Testis (tissue), 2 donors: ENCODE measurements at regions not wholly inside any gene's neighbourhood (a gene's known extent, or its start where the extent isn't known, plus 50 kb on each side); places are given as distances from the start of the nearest gene placed in this dataset.

Source experiments
- DNase-seq: peaks from one replicate; pipeline ENCODE4 v3.0.0-alpha.2; 2019
- H3K27ac ChIP-seq, 2 donors: fragments of 200-600 bp; sonication (generic); one replicate each; pipeline ENCODE4 v1.5.1; 2019
- H3K27me3 ChIP-seq: fragments of 200-600 bp; sonication (generic); one replicate; pipeline ENCODE4 v1.5.1; 2019
- H3K36me3 ChIP-seq: fragments of 200-600 bp; sonication (generic); one replicate; pipeline ENCODE4 v1.5.1; 2017; ENCODE audit warnings: low read depth; ENCODE audit errors: missing control alignments
- H3K4me1 ChIP-seq: fragments of 200-600 bp; sonication (generic); one replicate; pipeline ENCODE4 v1.5.1; 2019
- H3K4me3 ChIP-seq, 2 donors: fragments of 200-600 bp; sonication (generic); one replicate each; pipeline ENCODE4 v1.5.1; 2017 to 2019
- H3K9me3 ChIP-seq: fragments of 200-600 bp; sonication (generic); one replicate; pipeline ENCODE4 v1.5.1; 2017
- CTCF ChIP-seq, 3 experiments: fragments of 450-650 bp in 2 of 3; fragments of 200-600 bp in 1 of 3; sonication (generic) in 1 of 3; IDR thresholded peaks; one replicate each; pipeline ENCODE4 v1.5.1; 2016 to 2019; ENCODE audit warnings: antibody characterized with exemption in 3 of 3, mild to moderate bottlenecking in 2 of 3, moderate library complexity in 1 of 3
- POLR2A ChIP-seq: fragments of 450-650 bp; IDR thresholded peaks from one replicate; pipeline ENCODE4 v1.6.1; 2017; ENCODE audit warnings: antibody characterized with exemption, mild to moderate bottlenecking, moderate library complexity
- WGBS, 2 donors: methylation state at CpG; one replicate each; pipeline ENCODE4 v1.1.5; 2018; 5-methylcytosine and 5-hydroxymethylcytosine counted together
- intact Hi-C: fragments of 100-400 bp; cut with DNase I; formaldehyde crosslinking; loops from one replicate; pipeline ENCODE4 v1.15.1; 2023; ENCODE audit warnings: low total_unique reads

DNA sequence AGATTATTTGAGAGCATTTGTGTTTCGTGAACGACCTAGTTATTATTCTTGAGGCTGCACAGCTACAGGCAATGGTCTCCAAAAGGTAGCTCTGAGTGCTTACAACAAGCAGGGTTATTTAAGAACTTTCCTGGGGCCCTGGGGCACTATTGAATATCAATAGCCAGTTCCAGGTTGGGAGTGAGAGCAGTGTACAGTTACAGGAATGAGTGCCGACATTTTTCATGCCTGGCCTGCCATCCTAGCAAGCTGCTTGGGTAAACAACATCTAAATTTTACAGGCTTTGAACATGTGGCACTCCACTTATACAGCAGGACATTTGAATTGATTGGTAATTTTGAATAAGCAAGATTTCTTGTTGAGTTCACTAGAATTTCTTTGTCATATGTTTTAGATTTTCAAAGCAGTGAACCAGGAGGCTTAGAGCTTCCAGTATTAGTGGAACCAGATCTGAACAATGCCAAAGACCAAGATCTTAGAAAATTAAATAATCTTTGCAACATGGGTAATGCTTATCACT lies 171.9 kb upstream of the GDNF start:
- DNase-seq: no peak
- no peak overlapping the region for H3K4me3 ChIP-seq
- no peaks in the 10 kb centered on the region for H3K36me3 ChIP-seq
- no peaks in the 10 kb centered on the region for H3K27me3 ChIP-seq
- H3K27ac ChIP-seq: no peak overlapping the region
- H3K4me1 ChIP-seq: no peaks in the 10 kb centered on the region
- no peak for TF ChIP-seq CTCF (IDR thresholded peaks at IDR 0.05)
- no peak for TF ChIP-seq POLR2A
- 68 to 84% methylated on average over 3 of the region's 3 CpGs for WGBS, 2 donors
- intact Hi-C loops: no loop called here
- H3K9me3 ChIP-seq: no peaks in the 10 kb centered on the region

- no peak for DNase-seq
- Histone ChIP-seq H3K9me3 (no peaks in the 10 kb centered on the region), H3K36me3 (no peaks in the 10 kb centered on the region), H3K4me3 (no peak overlapping the region), H3K4me1 (no peaks in the 10 kb centered on the region), H3K27ac (no peak overlapping the region), H3K27me3 (no peaks in the 10 kb centered on the region)
- 68 to 100% methylated on average over 1 to 2 of the region's 2 CpGs for WGBS, 2 donors
- intact Hi-C loops: no loop called here
- TF ChIP-seq CTCF (IDR thresholded peaks at IDR 0.05): no peak
- no peak for TF ChIP-seq POLR2A
These were observed 170.0 kb upstream of the GDNF start for GRCh38 chr5:38009749-38010358.

DNA sequence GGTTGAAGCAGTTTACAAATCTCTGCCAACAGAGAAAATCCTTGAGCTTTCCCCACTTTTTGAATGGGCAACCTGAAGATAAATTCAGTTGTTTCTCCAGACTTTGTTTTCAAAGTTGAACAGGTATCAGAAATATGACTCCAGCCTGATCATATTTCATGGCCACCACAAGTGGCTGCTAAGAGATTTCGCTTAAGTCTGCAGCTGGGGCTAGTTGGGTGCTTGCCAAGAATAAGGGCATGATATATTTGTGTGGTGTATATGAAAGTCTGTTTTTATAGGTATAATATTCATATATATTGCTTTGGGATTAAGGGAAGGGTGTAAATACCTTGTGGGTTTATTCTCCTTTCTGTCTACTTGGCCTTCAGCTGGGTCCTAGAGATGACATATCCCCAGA lies 168.4 kb upstream of the GDNF start:
- 63% methylated on average over 1 of the region's 1 CpG for WGBS, 2 donors
- H3K9me3 ChIP-seq: no peaks in the 10 kb centered on the region
- no peaks in the 10 kb centered on the region for H3K27me3 ChIP-seq
- no peak overlapping the region for H3K4me3 ChIP-seq
- no peak for DNase-seq
- H3K4me1 ChIP-seq: no peaks in the 10 kb centered on the region
- intact Hi-C loops: no loop called here
- H3K27ac ChIP-seq: no peak overlapping the region
- no peaks in the 10 kb centered on the region for H3K36me3 ChIP-seq
- TF ChIP-seq POLR2A (no peak), CTCF (IDR thresholded peaks at IDR 0.05) (no peak)

DNA sequence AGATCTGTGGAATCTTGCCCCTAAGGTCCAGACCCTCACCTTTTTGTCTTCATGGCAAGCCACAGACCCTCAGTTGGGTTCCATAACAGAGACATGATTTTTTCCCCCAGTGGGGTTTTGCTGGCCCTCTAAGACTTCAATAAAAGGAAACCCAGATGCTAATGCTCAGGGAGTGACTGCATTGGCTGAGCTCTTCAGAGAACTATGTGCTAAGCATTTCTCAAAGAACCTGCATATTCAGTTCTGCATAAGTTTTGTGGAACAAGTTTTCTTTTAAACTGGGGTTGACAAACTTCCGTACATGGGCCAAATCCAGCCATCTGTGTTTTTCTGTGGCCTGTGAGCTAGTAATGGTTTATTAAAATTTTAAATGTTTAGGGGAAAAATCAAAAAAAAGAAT lies 159.8 kb upstream of the GDNF start:
- intact Hi-C loops: no loop called here

More for the DNA sequence above, 159.8 kb upstream of the GDNF start:
- WGBS, 2 donors: 83 to 93% methylated on average over 1 of the region's 1 CpG
- Histone ChIP-seq H3K36me3 (no peaks in the 10 kb centered on the region), H3K4me1 (no peaks in the 10 kb centered on the region), H3K9me3 (no peaks in the 10 kb centered on the region), H3K27me3 (no peaks in the 10 kb centered on the region), H3K4me3 (no peak overlapping the region), H3K27ac (no peak overlapping the region)
- no peak for DNase-seq
- no peak for TF ChIP-seq CTCF (IDR thresholded peaks at IDR 0.05)
- no peak for TF ChIP-seq POLR2A
